Transverse colon (tissue), 4 donors: ENCODE measurements at regions not wholly inside any gene's neighbourhood (a gene's known extent, or its start where the extent isn't known, plus 50 kb on each side); places are given as distances from the start of the nearest gene placed in this dataset.

Source experiments
- DNase-seq: peaks from one replicate; pipeline ENCODE4 v3.0.0-alpha.2; 2019
- H3K27ac ChIP-seq, 4 donors: fragments of 200-600 bp; sonication (generic); 2 replicates each; pipeline ENCODE4 v1.5.1; 2016 to 2018; ENCODE audit warnings: inconsistent platforms in 4 of 4
- H3K27me3 ChIP-seq: fragments of 200-600 bp; sonication (generic); 2 replicates; pipeline ENCODE4 v1.5.1; 2017; ENCODE audit warnings: inconsistent platforms
- H3K36me3 ChIP-seq, 4 donors: fragments of 200-600 bp; sonication (generic); 2 replicates each; pipeline ENCODE4 v1.5.1; 2017 to 2019; ENCODE audit warnings: inconsistent platforms in 4 of 4
- H3K4me1 ChIP-seq, 4 donors: fragments of 200-600 bp; sonication (generic); 2 replicates each; pipeline ENCODE4 v1.5.1; 2017 to 2020; ENCODE audit warnings: inconsistent platforms in 4 of 4
- H3K4me3 ChIP-seq, 4 donors: fragments of 200-600 bp; sonication (generic); 1 replicate in 1 of 4; 2 replicates in 3 of 4; pipeline versions ENCODE4 v1.5.1 to v1.6.1; 2017 to 2019; ENCODE audit warnings: inconsistent platforms in 4 of 4
- H3K9me3 ChIP-seq, 2 donors: fragments of 200-600 bp; sonication (generic); 2 replicates each; pipeline ENCODE4 v1.5.1; 2017 to 2019; ENCODE audit warnings: inconsistent platforms in 2 of 2
- EP300 ChIP-seq: sonication (generic); formaldehyde crosslinking; IDR thresholded peaks from one replicate; pipeline ENCODE4 v1.6.1; 2017; ENCODE audit warnings: antibody characterized with exemption, low read depth
- POLR2A ChIP-seq: fragments of 450-650 bp; IDR thresholded peaks from one replicate; pipeline ENCODE4 v1.6.1; 2016; ENCODE audit warnings: antibody characterized with exemption, mild to moderate bottlenecking, moderate library complexity
- POLR2AphosphoS5 ChIP-seq, 3 donors: sonication (generic); formaldehyde crosslinking; IDR thresholded peaks; one replicate each; pipeline ENCODE4 v1.6.1; 2016; ENCODE audit warnings: antibody characterized with exemption in 3 of 3
- WGBS, 2 donors: methylation state at CpG; one replicate each; pipeline ENCODE4 v1.1.5; 2018; ENCODE audit warnings: low coverage in 1 of 2; 5-methylcytosine and 5-hydroxymethylcytosine counted together
- in situ Hi-C, 4 donors: fragments of 200-750 bp; cut with MboI; loops; one replicate each; pipeline versions ENCODE4 v1.15.0 to v1.15.1; 2017; ENCODE audit warnings: low sequenced_read_pairs in 3 of 4, low pct_ligation_motif_present in 1 of 4, low pct_unique_long_range_greater_than_20kb in 1 of 4
- intact Hi-C: fragments of 100-400 bp; cut with DNase I; formaldehyde crosslinking; loops from one replicate; pipeline ENCODE4 v1.15.1; 2023; ENCODE audit warnings: low total_unique reads
- TF ChIP-seq, protein P1 (sequence below), 5 experiments: fragments of 200-600 bp in 3 of 5; fragments of 450-650 bp in 2 of 5; sonication (generic) in 3 of 5; IDR thresholded peaks; 1 replicate in 2 of 5; 2 replicates in 3 of 5; pipeline ENCODE4 v1.5.1; 2016 to 2017; ENCODE audit warnings: antibody characterized with exemption in 5 of 5, inconsistent platforms in 3 of 5, mild to moderate bottlenecking in 2 of 5, moderate library complexity in 1 of 5

DNA sequence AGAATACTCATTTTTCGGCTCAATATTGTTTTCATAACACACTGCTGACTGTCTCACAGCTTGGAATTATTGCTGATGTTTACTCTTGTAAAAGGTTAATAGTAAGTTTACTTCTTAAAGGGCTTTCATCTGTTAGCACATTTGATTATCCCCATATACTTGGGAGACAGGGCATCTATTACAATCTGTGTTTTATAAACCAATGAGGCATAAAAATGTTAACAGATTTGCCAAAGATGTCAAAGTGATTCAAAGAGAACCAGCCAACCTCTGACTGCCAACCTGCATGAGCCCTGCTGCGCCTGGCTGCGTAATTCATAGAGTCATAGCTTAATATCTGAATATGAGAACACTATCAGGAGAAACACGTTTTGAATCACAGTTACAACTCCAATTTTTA is 665.6 kb downstream of the TRIML1 start:
- H3K27ac ChIP-seq, result no peak overlapping the region
- H3K4me1 ChIP-seq, result no peaks in the 10 kb centered on the region
- TF ChIP-seq POLR2AphosphoS5 (IDR thresholded peaks at IDR 0.05) (no peak), EP300 (no peak), POLR2A (no peak)
- TF ChIP-seq, protein P1, sequence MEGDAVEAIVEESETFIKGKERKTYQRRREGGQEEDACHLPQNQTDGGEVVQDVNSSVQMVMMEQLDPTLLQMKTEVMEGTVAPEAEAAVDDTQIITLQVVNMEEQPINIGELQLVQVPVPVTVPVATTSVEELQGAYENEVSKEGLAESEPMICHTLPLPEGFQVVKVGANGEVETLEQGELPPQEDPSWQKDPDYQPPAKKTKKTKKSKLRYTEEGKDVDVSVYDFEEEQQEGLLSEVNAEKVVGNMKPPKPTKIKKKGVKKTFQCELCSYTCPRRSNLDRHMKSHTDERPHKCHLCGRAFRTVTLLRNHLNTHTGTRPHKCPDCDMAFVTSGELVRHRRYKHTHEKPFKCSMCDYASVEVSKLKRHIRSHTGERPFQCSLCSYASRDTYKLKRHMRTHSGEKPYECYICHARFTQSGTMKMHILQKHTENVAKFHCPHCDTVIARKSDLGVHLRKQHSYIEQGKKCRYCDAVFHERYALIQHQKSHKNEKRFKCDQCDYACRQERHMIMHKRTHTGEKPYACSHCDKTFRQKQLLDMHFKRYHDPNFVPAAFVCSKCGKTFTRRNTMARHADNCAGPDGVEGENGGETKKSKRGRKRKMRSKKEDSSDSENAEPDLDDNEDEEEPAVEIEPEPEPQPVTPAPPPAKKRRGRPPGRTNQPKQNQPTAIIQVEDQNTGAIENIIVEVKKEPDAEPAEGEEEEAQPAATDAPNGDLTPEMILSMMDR (IDR thresholded peaks at IDR 0.05), result no peak
- intact Hi-C loops (no loop called here), in situ Hi-C loops (no loop called here)
- no peak overlapping the region for H3K4me3 ChIP-seq
- H3K36me3 ChIP-seq, result no peaks in the 10 kb centered on the region
- no peaks in the 10 kb centered on the region for H3K27me3 ChIP-seq
- no peak for DNase-seq
- H3K9me3 ChIP-seq, result no peaks in the 10 kb centered on the region
- WGBS, 2 donors, result 45 to 64% methylated on average over 2 to 4 of the region's 4 CpGs

DNA sequence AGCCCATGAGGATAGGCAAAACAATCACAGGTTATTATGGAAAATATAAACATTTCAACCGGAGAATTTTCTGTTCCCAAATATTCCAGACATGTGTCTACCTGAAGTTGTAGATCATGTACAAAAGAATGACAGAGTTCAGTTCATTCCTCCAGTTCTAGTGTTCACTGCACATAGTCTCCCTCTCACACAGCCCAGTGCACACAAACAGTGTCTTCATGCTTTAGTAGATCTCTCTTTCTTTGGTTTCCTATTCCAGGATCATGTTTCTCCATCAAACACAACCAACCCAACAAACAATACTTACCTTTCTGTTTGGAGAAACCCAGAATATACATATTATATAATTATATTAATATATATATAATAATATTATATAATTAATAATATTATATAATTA is 671.9 kb downstream of the TRIML1 start:
- H3K36me3 ChIP-seq, result no peaks in the 10 kb centered on the region
- WGBS, 2 donors, result 97 to 100% methylated on average over 1 of the region's 1 CpG
- no peaks in the 10 kb centered on the region for H3K9me3 ChIP-seq
- TF ChIP-seq EP300, result no peak
- TF ChIP-seq, protein P1 (IDR thresholded peaks at IDR 0.05), result no peak
- no peak for TF ChIP-seq POLR2AphosphoS5 (IDR thresholded peaks at IDR 0.05)
- TF ChIP-seq POLR2A, result no peak
- H3K27me3 ChIP-seq, result no peaks in the 10 kb centered on the region
- intact Hi-C loops (no loop called here), in situ Hi-C loops (no loop called here)
- H3K4me3 ChIP-seq, result no peak overlapping the region
- no peaks in the 10 kb centered on the region for H3K4me1 ChIP-seq
- no peak for DNase-seq
- H3K27ac ChIP-seq, result no peak overlapping the region

DNA sequence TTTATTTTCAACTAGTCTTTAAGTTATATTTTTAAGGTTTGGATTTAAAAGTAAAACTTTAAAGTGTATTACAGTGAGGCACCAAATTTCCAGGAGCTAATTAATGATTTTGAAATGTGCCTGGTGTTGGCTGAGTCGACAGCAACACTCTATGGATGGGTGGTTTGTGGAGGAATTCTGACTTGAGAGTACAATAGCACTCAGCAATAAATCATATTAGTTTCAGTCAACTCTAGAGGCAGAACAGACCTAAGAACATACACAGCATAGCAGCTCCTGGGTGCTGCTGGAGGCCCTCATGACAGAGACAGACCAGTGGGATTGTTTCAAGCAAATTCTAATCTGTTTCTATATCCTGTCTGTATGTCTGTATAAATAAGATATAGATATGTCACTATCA is 673.4 kb downstream of the TRIML1 start:
- WGBS, 2 donors, result 11 to 19% methylated on average over 1 of the region's 1 CpG
- H3K27ac ChIP-seq, result no peak overlapping the region
- no peak overlapping the region for H3K4me3 ChIP-seq
- DNase-seq, result no peak
- peaks cover 0 to 3% of the 10 kb centered on the region in 2 donors for H3K9me3 ChIP-seq
- in situ Hi-C loops (no loop called here), intact Hi-C loops (no loop called here)
- H3K27me3 ChIP-seq, result no peaks in the 10 kb centered on the region
- no peaks in the 10 kb centered on the region for H3K36me3 ChIP-seq
- no peaks in the 10 kb centered on the region for H3K4me1 ChIP-seq
- no peak for TF ChIP-seq POLR2A
- no peak for TF ChIP-seq POLR2AphosphoS5 (IDR thresholded peaks at IDR 0.05)
- TF ChIP-seq EP300, result no peak
- TF ChIP-seq, protein P1 (IDR thresholded peaks at IDR 0.05), result no peak

DNA sequence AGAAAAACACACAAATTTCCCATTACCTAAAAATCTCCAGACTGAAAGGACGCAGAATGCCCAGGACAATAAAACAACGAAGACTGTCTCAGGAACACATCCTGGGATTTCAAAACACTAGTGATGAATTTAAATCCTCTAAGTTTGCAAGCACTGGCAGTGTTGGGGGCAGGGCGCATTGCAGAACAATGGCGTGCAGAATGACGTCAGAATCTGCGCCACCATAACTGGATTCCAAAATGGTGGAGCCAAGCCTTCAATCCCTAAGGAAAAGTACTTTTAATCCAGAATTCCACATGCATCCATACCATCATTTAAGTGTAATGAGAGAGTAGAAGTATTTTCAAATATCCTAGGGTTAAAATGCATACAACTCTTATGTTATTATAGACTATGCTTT is 679.1 kb downstream of the TRIML1 start:
- Histone ChIP-seq H3K27me3 (no peaks in the 10 kb centered on the region), H3K4me3 (no peak overlapping the region), H3K9me3 (peaks cover 0 to 3% of the 10 kb centered on the region in 2 donors), H3K4me1 (no peaks in the 10 kb centered on the region), H3K36me3 (no peaks in the 10 kb centered on the region), H3K27ac (no peak overlapping the region)
- no peak for DNase-seq
- TF ChIP-seq POLR2A (no peak), POLR2AphosphoS5 (IDR thresholded peaks at IDR 0.05) (no peak), EP300 (no peak)
- TF ChIP-seq, protein P1 (IDR thresholded peaks at IDR 0.05), result no peak
- intact Hi-C loops (no loop called here), in situ Hi-C loops (no loop called here)
- WGBS, 2 donors, result 87 to 93% methylated on average over 6 of the region's 6 CpGs
